ENCODE measurements at regions not wholly inside any gene's neighbourhood (a gene's known extent, or its start where the extent isn't known, plus 50 kb on each side); places are given as distances from the start of the nearest gene placed in this dataset.

- WGBS, 2 donors: 67 to 76% methylated on average over 15 to 18 of the region's 18 CpGs
- Histone ChIP-seq H3K9me3 (no peaks in the 10 kb centered on the region), H3K4me1 (no peaks in the 10 kb centered on the region), H3K36me3 (no peaks in the 10 kb centered on the region), H3K27me3 (no peaks in the 10 kb centered on the region), H3K4me3 (no peak overlapping the region), H3K27ac (no peak overlapping the region)
- TF ChIP-seq CTCF (IDR thresholded peaks at IDR 0.05) (no peak), POLR2A (IDR thresholded peaks at IDR 0.05) (no peak), POLR2AphosphoS5 (IDR thresholded peaks at IDR 0.05) (no peak), EP300 (IDR thresholded peaks at IDR 0.05) (no peak)
- peak in 1 of 2 donors; percentile 50 for DNase-seq
- no peak for ATAC-seq (ENCODE audit: low FRiP score in 2 of 2)
Measured at GRCh38 chr10:130481076-130481930, 345.1 kb downstream of the GLRX3 start.

- H3K4me3 ChIP-seq: no peak overlapping the region
- H3K27ac ChIP-seq: no peak overlapping the region
- no peaks in the 10 kb centered on the region for H3K9me3 ChIP-seq
- H3K27me3 ChIP-seq: no peaks in the 10 kb centered on the region
- TF ChIP-seq CTCF (IDR thresholded peaks at IDR 0.05) (no peak), POLR2AphosphoS5 (IDR thresholded peaks at IDR 0.05) (no peak), EP300 (IDR thresholded peaks at IDR 0.05) (no peak), POLR2A (IDR thresholded peaks at IDR 0.05) (no peak)
- no peak for DNase-seq
- no peaks in the 10 kb centered on the region for H3K36me3 ChIP-seq
- H3K4me1 ChIP-seq: no peaks in the 10 kb centered on the region
- ATAC-seq (ENCODE audit: low FRiP score in 2 of 2): no peak
- WGBS, 2 donors: 76 to 86% methylated on average over 11 of the region's 11 CpGs
Measured at GRCh38 chr10:130481936-130482335, 345.7 kb downstream of the GLRX3 start.

- no peaks in the 10 kb centered on the region for H3K36me3 ChIP-seq
- no peak for TF ChIP-seq EP300 (IDR thresholded peaks at IDR 0.05)
- TF ChIP-seq POLR2A (IDR thresholded peaks at IDR 0.05): no peak
- TF ChIP-seq POLR2AphosphoS5 (IDR thresholded peaks at IDR 0.05): no peak
- no peak for TF ChIP-seq CTCF (IDR thresholded peaks at IDR 0.05)
- H3K27me3 ChIP-seq: no peaks in the 10 kb centered on the region
- 55 to 59% methylated on average over 10 to 17 of the region's 17 CpGs for WGBS, 2 donors
- ATAC-seq (ENCODE audit: low FRiP score in 2 of 2) (no peak), DNase-seq (no peak)
- no peaks in the 10 kb centered on the region for H3K4me1 ChIP-seq
- no peak overlapping the region for H3K27ac ChIP-seq
- no peak overlapping the region for H3K4me3 ChIP-seq
- H3K9me3 ChIP-seq: no peaks in the 10 kb centered on the region
Measured at GRCh38 chr10:130483691-130484467, 347.7 kb downstream of the GLRX3 start.

- Histone ChIP-seq H3K4me3 (no peak overlapping the region), H3K27me3 (no peaks in the 10 kb centered on the region), H3K27ac (no peak overlapping the region), H3K9me3 (no peaks in the 10 kb centered on the region), H3K4me1 (no peaks in the 10 kb centered on the region), H3K36me3 (no peaks in the 10 kb centered on the region)
- DNase-seq (peak in 1 of 2 donors; percentile 12), ATAC-seq (ENCODE audit: low FRiP score in 2 of 2) (no peak)
- TF ChIP-seq EP300 (IDR thresholded peaks at IDR 0.05): no peak
- TF ChIP-seq POLR2AphosphoS5 (IDR thresholded peaks at IDR 0.05): no peak
- no peak for TF ChIP-seq POLR2A (IDR thresholded peaks at IDR 0.05)
- TF ChIP-seq CTCF (IDR thresholded peaks at IDR 0.05): no peak
- WGBS, 2 donors: 75 to 82% methylated on average over 16 to 18 of the region's 18 CpGs
Measured at GRCh38 chr10:130484468-130485180, 348.4 kb downstream of the GLRX3 start.
